ENCODE measurements at regions not wholly inside any gene's neighbourhood (a gene's known extent, or its start where the extent isn't known, plus 50 kb on each side); places are given as distances from the start of the nearest gene placed in this dataset.

GRCh38 chr4:180622254-180622653, 1620.9 kb upstream of the TENM3 start:
- DNase-seq, result no peak
- no peak for FAIRE-seq
- Histone ChIP-seq H3K4me3 (ENCODE audit: low read length in 3 of 3) (no peak overlapping the region), H3K27me3 (ENCODE audit: control insufficient read depth, insufficient read depth, low read length) (no peaks in the 10 kb centered on the region), H3K9me3 (ENCODE audit: control insufficient read depth in 2 of 3, insufficient read depth in 1 of 3, low read length in 3 of 3) (no peaks in the 10 kb centered on the region), H3K4me1 (ENCODE audit: control insufficient read depth in 2 of 3, insufficient read depth in 2 of 3, low read depth in 1 of 3, low read length in 3 of 3) (no peaks in the 10 kb centered on the region), H3K36me3 (ENCODE audit: control insufficient read depth in 2 of 3, insufficient read depth in 3 of 3, low read length in 3 of 3) (no peaks in the 10 kb centered on the region), H3K9ac (ENCODE audit: low read length in 3 of 3) (no peak overlapping the region), H3K27ac (ENCODE audit: low read depth in 2 of 2, low read length in 2 of 2) (no peak overlapping the region)
- TF ChIP-seq, protein P1, sequence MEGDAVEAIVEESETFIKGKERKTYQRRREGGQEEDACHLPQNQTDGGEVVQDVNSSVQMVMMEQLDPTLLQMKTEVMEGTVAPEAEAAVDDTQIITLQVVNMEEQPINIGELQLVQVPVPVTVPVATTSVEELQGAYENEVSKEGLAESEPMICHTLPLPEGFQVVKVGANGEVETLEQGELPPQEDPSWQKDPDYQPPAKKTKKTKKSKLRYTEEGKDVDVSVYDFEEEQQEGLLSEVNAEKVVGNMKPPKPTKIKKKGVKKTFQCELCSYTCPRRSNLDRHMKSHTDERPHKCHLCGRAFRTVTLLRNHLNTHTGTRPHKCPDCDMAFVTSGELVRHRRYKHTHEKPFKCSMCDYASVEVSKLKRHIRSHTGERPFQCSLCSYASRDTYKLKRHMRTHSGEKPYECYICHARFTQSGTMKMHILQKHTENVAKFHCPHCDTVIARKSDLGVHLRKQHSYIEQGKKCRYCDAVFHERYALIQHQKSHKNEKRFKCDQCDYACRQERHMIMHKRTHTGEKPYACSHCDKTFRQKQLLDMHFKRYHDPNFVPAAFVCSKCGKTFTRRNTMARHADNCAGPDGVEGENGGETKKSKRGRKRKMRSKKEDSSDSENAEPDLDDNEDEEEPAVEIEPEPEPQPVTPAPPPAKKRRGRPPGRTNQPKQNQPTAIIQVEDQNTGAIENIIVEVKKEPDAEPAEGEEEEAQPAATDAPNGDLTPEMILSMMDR (IDR thresholded peaks at IDR 0.05; ENCODE audit: borderline replicate concordance, extremely low read depth, insufficient read depth), result no peak
- intact Hi-C loops (cut with DNase I), result no loop called here

DNA sequence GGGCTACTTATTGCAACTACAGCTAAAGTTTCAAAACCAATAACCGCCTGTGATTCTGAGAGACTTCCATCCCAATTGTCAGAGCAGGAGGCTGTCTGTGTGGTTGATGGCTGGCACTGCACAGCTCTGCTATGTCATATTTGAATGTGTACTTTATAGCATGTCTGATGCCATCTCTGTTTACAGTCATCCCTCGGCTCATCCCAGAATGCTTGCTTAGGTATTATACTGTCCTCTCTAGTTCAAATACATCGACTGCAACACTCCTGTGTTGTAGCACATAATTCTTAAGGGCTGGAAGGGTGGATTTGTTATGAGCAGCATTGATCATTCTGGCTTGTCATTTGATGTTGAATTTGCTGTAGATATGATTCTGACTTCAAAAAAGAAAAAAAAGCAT, 1617.5 kb upstream of the TENM3 start:
- Histone ChIP-seq H3K4me3 (ENCODE audit: low read length in 3 of 3) (no peak overlapping the region), H3K27ac (ENCODE audit: low read depth in 2 of 2, low read length in 2 of 2) (no peak overlapping the region), H3K9ac (ENCODE audit: low read length in 3 of 3) (no peak overlapping the region), H3K36me3 (ENCODE audit: control insufficient read depth in 2 of 3, insufficient read depth in 3 of 3, low read length in 3 of 3) (no peaks in the 10 kb centered on the region), H3K9me3 (ENCODE audit: control insufficient read depth in 2 of 3, insufficient read depth in 1 of 3, low read length in 3 of 3) (no peaks in the 10 kb centered on the region), H3K4me1 (ENCODE audit: control insufficient read depth in 2 of 3, insufficient read depth in 2 of 3, low read depth in 1 of 3, low read length in 3 of 3) (no peaks in the 10 kb centered on the region), H3K27me3 (ENCODE audit: control insufficient read depth, insufficient read depth, low read length) (no peaks in the 10 kb centered on the region)
- FAIRE-seq, result no peak
- intact Hi-C loops (cut with DNase I), result no loop called here
- TF ChIP-seq, protein P1 (IDR thresholded peaks at IDR 0.05; ENCODE audit: borderline replicate concordance, extremely low read depth, insufficient read depth), result no peak
- no peak for DNase-seq

- no peak overlapping the region for H3K9ac ChIP-seq (ENCODE audit: low read length in 3 of 3)
- H3K4me3 ChIP-seq (ENCODE audit: low read length in 3 of 3), result no peak overlapping the region
- no peaks in the 10 kb centered on the region for H3K9me3 ChIP-seq (ENCODE audit: control insufficient read depth in 2 of 3, insufficient read depth in 1 of 3, low read length in 3 of 3)
- H3K27ac ChIP-seq (ENCODE audit: low read depth in 2 of 2, low read length in 2 of 2), result no peak overlapping the region
- no peaks in the 10 kb centered on the region for H3K36me3 ChIP-seq (ENCODE audit: control insufficient read depth in 2 of 3, insufficient read depth in 3 of 3, low read length in 3 of 3)
- no peaks in the 10 kb centered on the region for H3K27me3 ChIP-seq (ENCODE audit: control insufficient read depth, insufficient read depth, low read length)
- H3K4me1 ChIP-seq (ENCODE audit: control insufficient read depth in 2 of 3, insufficient read depth in 2 of 3, low read depth in 1 of 3, low read length in 3 of 3), result no peaks in the 10 kb centered on the region
- intact Hi-C loops (cut with DNase I), result no loop called here
- TF ChIP-seq, protein P1 (IDR thresholded peaks at IDR 0.05; ENCODE audit: borderline replicate concordance, extremely low read depth, insufficient read depth), result no peak
- FAIRE-seq (no peak), DNase-seq (no peak)
Observed at GRCh38 chr4:180630012-180630665, 1613.1 kb upstream of the TENM3 start.

- Histone ChIP-seq H3K4me1 (ENCODE audit: control insufficient read depth in 2 of 3, insufficient read depth in 2 of 3, low read depth in 1 of 3, low read length in 3 of 3) (no peaks in the 10 kb centered on the region), H3K27me3 (ENCODE audit: control insufficient read depth, insufficient read depth, low read length) (no peaks in the 10 kb centered on the region), H3K4me3 (ENCODE audit: low read length in 3 of 3) (no peak overlapping the region), H3K27ac (ENCODE audit: low read depth in 2 of 2, low read length in 2 of 2) (no peak overlapping the region), H3K9ac (ENCODE audit: low read length in 3 of 3) (no peak overlapping the region), H3K9me3 (ENCODE audit: control insufficient read depth in 2 of 3, insufficient read depth in 1 of 3, low read length in 3 of 3) (no peaks in the 10 kb centered on the region), H3K36me3 (ENCODE audit: control insufficient read depth in 2 of 3, insufficient read depth in 3 of 3, low read length in 3 of 3) (no peaks in the 10 kb centered on the region)
- FAIRE-seq (no peak), DNase-seq (peak in 1 of 5 donors; percentile 8)
- intact Hi-C loops (cut with DNase I), result no loop called here
- TF ChIP-seq, protein P1 (IDR thresholded peaks at IDR 0.05; ENCODE audit: borderline replicate concordance, extremely low read depth, insufficient read depth), result no peak
Observed at GRCh38 chr4:180634306-180634705, 1608.9 kb upstream of the TENM3 start.

All from kidney (tissue), 13 donors.